Sigmoid colon (tissue), 6 donors: ENCODE measurements at regions not wholly inside any gene's neighbourhood (a gene's known extent, or its start where the extent isn't known, plus 50 kb on each side); places are given as distances from the start of the nearest gene placed in this dataset.
"Not testable (repeated sequence)": the region's sequence is repeated elsewhere in the genome, so short reads cannot be mapped to it uniquely, and the experiment has no call there.

Experiments used
- DNase-seq: peaks from one replicate; pipeline ENCODE4 v3.0.0-alpha.2; 2019
- H3K27ac ChIP-seq, 4 donors: fragments of 200-600 bp; sonication (generic); one replicate each; pipeline ENCODE4 v1.5.1; 2016 to 2019; ENCODE audit warnings: mild to moderate bottlenecking in 1 of 4
- H3K27me3 ChIP-seq, 3 donors: fragments of 200-600 bp; sonication (generic); one replicate each; pipeline ENCODE4 v1.5.1; 2019; ENCODE audit warnings: mild to moderate bottlenecking in 1 of 3
- H3K36me3 ChIP-seq, 4 donors: fragments of 200-600 bp; sonication (generic); one replicate each; pipeline ENCODE4 v1.5.1; 2016 to 2019
- H3K4me1 ChIP-seq, 4 donors: fragments of 200-600 bp; sonication (generic); one replicate each; pipeline ENCODE4 v1.5.1; 2017 to 2019
- H3K4me3 ChIP-seq, 4 donors: fragments of 200-600 bp; sonication (generic); one replicate each; pipeline ENCODE4 v1.5.1; 2017 to 2019; ENCODE audit warnings: mild to moderate bottlenecking in 2 of 4, moderate library complexity in 1 of 4
- H3K9me3 ChIP-seq, 4 donors: fragments of 200-600 bp in 3 of 4; sonication (generic) in 3 of 4; one replicate each; pipeline versions ENCODE4 v1.5.1 to v1.6.1; 2013 to 2019
- EP300 ChIP-seq, 4 donors: sonication (generic); formaldehyde crosslinking; IDR thresholded peaks; one replicate each; pipeline ENCODE4 v1.6.1; 2017; ENCODE audit warnings: antibody characterized with exemption in 4 of 4
- POLR2A ChIP-seq, 2 donors: fragments of 450-650 bp; IDR thresholded peaks; one replicate each; pipeline ENCODE4 v1.6.1; 2016; ENCODE audit warnings: antibody characterized with exemption in 2 of 2, mild to moderate bottlenecking in 2 of 2, moderate library complexity in 2 of 2
- POLR2AphosphoS5 ChIP-seq, 4 donors: sonication (generic); formaldehyde crosslinking; IDR thresholded peaks; one replicate each; pipeline ENCODE4 v1.6.1; 2017; ENCODE audit warnings: antibody characterized with exemption in 4 of 4
- WGBS, 2 donors: extraction: QIAGEN DNeasy Blood & Tissue Kit; methylation state at CpG; one replicate each; pipeline ENCODE4 v1.1.7; 2013; 5-methylcytosine and 5-hydroxymethylcytosine counted together
- intact Hi-C: fragments of 100-400 bp; cut with DNase I; formaldehyde crosslinking; loops from one replicate; pipeline ENCODE4 v1.15.1; 2023
- TF ChIP-seq, protein P1 (sequence below), 4 experiments: fragments of 450-650 bp in 3 of 4; fragments of 200-600 bp in 1 of 4; IDR thresholded peaks; one replicate each; pipeline ENCODE4 v1.5.1; 2016 to 2019; ENCODE audit warnings: antibody characterized with exemption in 4 of 4, mild to moderate bottlenecking in 3 of 4, moderate library complexity in 2 of 4
- donor health status: healthy with polysubstance abuse.
- donor health status: healthy.

DNA sequence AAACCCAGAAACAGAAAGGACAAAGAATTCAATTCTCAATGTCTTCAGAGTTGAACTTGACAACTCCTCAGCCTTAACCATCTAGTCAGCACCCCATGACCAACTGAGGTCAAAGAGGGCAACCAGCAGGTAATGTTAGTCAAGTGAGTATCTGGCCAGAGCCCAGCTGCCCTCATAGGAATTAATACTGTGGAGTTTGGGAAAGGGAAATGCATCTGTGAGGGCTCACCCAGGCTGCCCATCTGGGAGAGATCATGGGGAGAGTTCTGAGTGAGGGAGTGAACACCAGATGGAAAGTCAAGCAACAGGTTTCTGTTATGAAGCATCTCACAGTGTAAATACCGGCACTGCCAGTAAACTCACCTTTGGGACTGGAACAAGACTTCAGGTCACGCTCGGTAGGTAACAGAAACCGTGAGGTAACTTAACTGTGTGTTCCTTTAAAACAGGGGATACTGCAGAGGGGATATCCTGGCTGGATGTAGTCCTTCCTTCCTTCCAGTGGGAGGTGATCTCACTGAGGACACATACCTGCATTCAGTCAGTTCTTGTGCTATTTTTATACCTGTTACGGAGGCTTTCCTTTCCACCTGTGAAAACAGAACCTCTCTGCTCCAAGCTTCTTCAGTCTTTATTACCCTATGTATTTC, 94.4 kb downstream of the DAD1 start:
- H3K36me3 ChIP-seq, result no peaks in the 10 kb centered on the region
- no peak overlapping the region for H3K4me3 ChIP-seq
- H3K27ac ChIP-seq, result no peak overlapping the region
- no peak for DNase-seq
- peaks cover 0 to 8% (median 5%) of the 10 kb centered on the region in 4 donors for H3K4me1 ChIP-seq
- no peaks in the 10 kb centered on the region for H3K9me3 ChIP-seq
- WGBS, 2 donors, result 68 to 85% methylated on average over 5 of the region's 5 CpGs
- no peak for TF ChIP-seq POLR2A (IDR thresholded peaks at IDR 0.05)
- no peak for TF ChIP-seq EP300 (IDR thresholded peaks at IDR 0.05)
- TF ChIP-seq POLR2AphosphoS5 (IDR thresholded peaks at IDR 0.05), result no peak
- TF ChIP-seq, protein P1, sequence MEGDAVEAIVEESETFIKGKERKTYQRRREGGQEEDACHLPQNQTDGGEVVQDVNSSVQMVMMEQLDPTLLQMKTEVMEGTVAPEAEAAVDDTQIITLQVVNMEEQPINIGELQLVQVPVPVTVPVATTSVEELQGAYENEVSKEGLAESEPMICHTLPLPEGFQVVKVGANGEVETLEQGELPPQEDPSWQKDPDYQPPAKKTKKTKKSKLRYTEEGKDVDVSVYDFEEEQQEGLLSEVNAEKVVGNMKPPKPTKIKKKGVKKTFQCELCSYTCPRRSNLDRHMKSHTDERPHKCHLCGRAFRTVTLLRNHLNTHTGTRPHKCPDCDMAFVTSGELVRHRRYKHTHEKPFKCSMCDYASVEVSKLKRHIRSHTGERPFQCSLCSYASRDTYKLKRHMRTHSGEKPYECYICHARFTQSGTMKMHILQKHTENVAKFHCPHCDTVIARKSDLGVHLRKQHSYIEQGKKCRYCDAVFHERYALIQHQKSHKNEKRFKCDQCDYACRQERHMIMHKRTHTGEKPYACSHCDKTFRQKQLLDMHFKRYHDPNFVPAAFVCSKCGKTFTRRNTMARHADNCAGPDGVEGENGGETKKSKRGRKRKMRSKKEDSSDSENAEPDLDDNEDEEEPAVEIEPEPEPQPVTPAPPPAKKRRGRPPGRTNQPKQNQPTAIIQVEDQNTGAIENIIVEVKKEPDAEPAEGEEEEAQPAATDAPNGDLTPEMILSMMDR (IDR thresholded peaks at IDR 0.05), result no peak
- intact Hi-C loops, result no loop called here
- H3K27me3 ChIP-seq, result no peaks in the 10 kb centered on the region

DNA sequence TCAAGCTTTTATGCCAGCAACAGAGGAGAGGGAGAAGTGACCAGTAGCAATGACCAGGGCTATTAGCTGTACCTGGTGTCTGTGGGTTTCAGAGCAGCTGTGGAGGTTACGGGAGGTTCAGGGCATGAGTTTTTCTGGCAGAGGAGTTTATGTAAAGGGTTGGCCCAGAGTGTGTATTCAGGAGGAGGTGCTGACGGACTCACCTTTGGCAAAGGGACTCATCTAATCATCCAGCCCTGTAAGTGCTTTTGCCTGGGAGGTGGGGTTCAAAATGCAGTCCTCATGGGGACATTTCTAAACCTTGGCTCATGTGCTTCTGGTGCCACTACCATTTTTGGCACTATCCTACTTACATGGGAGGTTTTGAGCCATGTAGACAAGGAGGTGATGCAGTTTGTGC, 95.3 kb downstream of the DAD1 start:
- TF ChIP-seq EP300 (IDR thresholded peaks at IDR 0.05), result no peak
- TF ChIP-seq, protein P1 (IDR thresholded peaks at IDR 0.05), result no peak
- TF ChIP-seq POLR2A (IDR thresholded peaks at IDR 0.05), result no peak
- no peak for TF ChIP-seq POLR2AphosphoS5 (IDR thresholded peaks at IDR 0.05)
- no peak for DNase-seq
- intact Hi-C loops, result no loop called here

DNA sequence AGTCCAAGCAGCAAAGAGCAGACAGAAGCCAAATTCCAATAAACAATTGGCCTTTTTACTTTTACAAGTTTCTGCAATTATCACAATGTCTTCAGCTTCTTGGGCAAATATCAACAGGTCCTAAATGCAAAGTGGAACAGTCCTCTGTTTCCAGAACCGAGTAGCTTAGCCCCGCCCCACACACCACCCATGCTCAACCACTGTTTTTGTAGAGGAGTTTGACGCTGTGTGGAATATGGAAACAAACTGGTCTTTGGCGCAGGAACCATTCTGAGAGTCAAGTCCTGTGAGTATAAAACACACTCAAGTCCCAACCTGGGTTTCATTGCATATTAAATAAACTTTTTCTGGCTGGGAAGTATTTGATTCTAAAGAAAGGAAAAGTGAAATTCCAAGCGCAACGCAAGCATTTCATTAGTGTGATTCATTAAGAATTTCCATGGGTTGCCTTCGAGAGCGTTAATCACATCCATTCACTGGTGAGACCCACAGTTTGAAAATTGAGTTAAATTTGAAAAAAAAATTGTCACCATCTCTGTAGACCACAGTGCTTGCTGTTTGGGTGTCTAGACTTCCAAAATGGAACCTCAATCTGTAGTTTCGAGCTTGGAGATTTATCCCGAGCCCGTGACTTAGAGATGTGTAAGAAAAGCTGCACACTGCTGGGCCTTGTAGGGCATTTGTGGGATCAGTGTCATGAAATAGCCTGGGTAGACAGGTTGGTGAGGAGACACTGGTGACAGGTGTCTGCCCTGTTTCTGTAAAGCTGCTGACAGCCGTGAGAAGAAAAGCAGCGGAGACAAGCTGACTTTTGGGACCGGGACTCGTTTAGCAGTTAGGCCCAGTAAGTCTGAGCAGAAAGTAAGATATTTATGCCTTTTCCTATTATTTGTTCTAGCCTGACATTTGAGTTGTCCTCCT, 96.1 kb downstream of the DAD1 start:
- Histone ChIP-seq H3K36me3 (no peaks in the 10 kb centered on the region), H3K4me1 (peaks cover 0 to 6% (median 0%) of the 10 kb centered on the region in 4 donors), H3K27ac (no peak overlapping the region), H3K9me3 (no peaks in the 10 kb centered on the region), H3K4me3 (no peak overlapping the region), H3K27me3 (no peaks in the 10 kb centered on the region)
- 77 to 86% methylated on average over 15 of the region's 15 CpGs for WGBS, 2 donors
- DNase-seq, result no peak
- intact Hi-C loops, result no loop called here
- no peak for TF ChIP-seq EP300 (IDR thresholded peaks at IDR 0.05)
- TF ChIP-seq, protein P1 (IDR thresholded peaks at IDR 0.05), result no peak
- TF ChIP-seq POLR2AphosphoS5 (IDR thresholded peaks at IDR 0.05), result no peak
- no peak for TF ChIP-seq POLR2A (IDR thresholded peaks at IDR 0.05)

More for the DNA sequence above, 95.3 kb downstream of the DAD1 start:
- H3K27me3 ChIP-seq, result no peaks in the 10 kb centered on the region
- no peaks in the 10 kb centered on the region for H3K9me3 ChIP-seq
- H3K36me3 ChIP-seq, result no peaks in the 10 kb centered on the region
- peaks cover 0 to 6% (median 0%) of the 10 kb centered on the region in 4 donors for H3K4me1 ChIP-seq
- 82 to 88% methylated on average over 2 of the region's 2 CpGs for WGBS, 2 donors
- H3K27ac ChIP-seq, result no peak overlapping the region
- H3K4me3 ChIP-seq, result no peak overlapping the region

DNA sequence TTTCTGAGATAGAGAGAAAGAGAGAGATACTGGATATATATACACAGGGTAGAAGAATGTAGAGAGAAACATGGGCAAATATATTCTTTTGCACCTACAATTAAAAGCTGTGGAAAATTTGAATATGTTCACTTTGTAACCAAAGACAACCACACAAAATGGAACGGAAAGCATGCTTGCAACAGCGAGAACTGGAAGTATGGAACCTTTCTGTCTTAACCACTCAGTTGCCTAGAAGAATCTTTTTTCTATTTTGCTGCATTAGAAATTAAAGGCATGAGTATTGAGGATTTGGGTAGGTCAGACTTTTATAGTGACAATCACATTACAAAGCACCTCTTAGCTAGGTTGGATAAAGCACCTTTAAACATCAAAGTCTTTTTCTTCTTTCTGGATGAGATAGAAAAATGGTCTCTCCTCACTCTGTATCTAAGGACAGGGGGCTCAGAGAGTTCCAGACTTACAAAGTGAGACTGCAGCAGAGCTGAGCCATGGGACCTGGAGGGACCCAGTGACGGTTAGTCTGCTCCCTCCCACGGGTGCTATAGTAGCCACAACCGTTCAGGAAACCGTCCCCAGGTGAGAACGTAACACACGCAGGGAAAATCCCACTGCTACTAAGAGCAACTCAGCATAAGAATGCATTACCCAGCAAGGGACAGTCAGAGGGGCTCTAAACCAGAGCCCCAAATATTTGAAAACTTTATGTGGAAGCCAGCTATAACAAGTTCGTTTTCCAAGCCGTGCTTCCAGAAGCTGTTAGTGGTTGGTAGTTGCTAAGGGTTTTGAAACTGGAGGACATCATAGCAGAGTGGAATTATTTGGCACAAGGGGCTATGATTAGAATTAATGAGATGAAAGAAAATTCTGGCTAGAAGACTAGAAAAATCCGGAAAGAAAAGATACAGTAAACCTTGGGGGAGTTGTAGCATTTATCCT, 97.1 kb downstream of the DAD1 start:
- intact Hi-C loops, result no loop called here
- WGBS, 2 donors, result 56 to 80% methylated on average over 11 of the region's 11 CpGs
- no peaks in the 10 kb centered on the region for H3K9me3 ChIP-seq
- no peaks in the 10 kb centered on the region for H3K36me3 ChIP-seq
- TF ChIP-seq, protein P1 (IDR thresholded peaks at IDR 0.05), result no peak
- TF ChIP-seq POLR2AphosphoS5 (IDR thresholded peaks at IDR 0.05) (no peak), EP300 (IDR thresholded peaks at IDR 0.05) (no peak), POLR2A (IDR thresholded peaks at IDR 0.05) (no peak)
- H3K27me3 ChIP-seq, result no peaks in the 10 kb centered on the region
- no peak overlapping the region for H3K4me3 ChIP-seq
- no peak for DNase-seq
- H3K27ac ChIP-seq, result no peak overlapping the region
- H3K4me1 ChIP-seq, result peaks cover 0 to 6% (median 0%) of the 10 kb centered on the region in 4 donors

DNA sequence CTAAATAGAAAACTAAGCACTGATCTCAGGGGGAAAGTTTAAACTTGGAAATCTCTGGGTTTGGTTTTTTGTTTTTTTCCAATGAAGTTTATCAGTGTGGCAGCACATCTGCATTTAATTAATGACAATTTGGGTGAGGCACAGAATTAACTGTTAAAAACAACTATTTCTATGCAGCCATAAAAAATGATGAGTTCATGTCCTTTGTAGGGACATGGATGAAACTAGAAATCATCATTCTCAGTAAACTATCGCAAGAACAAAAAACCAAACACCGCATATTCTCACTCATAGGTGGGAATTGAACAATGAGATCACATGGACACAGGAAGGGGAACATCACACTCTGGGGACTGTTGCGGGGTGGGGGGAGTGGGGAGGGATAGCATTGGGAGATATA, 98.0 kb downstream of the DAD1 start:
- H3K9me3 ChIP-seq, H3K36me3 ChIP-seq, intact Hi-C loops, DNase-seq, H3K27me3 ChIP-seq, H3K27ac ChIP-seq, H3K4me3 ChIP-seq, H3K4me1 ChIP-seq: not testable (repeated sequence)
- 88 to 90% methylated on average over 2 of the region's 3 CpGs for WGBS, 2 donors
